Superior temporal gyrus (tissue), 1 donor: ENCODE measurements at regions not wholly inside any gene's neighbourhood (a gene's known extent, or its start where the extent isn't known, plus 50 kb on each side); places are given as distances from the start of the nearest gene placed in this dataset.
"Not testable (repeated sequence)": the region's sequence is repeated elsewhere in the genome, so short reads cannot be mapped to it uniquely, and the experiment has no call there.

Experiments used
- DNase-seq: peaks from one replicate; pipeline ENCODE4 v3.0.0-alpha.2; 2016; ENCODE audit errors: extremely low spot score

DNA sequence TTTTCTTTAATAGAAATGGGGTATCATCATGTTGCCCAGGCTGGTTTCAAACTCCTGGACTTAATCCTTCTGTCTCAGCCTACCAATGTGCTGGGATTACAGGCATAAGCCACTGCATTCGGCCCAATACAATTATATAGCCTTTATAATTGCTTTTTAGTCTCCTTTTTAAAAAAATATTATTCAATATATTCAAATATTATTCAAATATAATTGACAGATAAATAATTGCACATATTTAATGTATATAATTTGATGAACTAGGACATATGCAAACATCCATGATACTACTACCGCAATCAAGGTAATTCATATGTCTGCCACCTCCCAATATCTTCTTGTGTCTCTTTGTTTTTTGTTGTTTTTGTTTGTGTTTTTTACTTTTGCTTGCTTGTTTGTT is 894.2 kb upstream of the PTPRD start:
- DNase-seq: no peak

DNA sequence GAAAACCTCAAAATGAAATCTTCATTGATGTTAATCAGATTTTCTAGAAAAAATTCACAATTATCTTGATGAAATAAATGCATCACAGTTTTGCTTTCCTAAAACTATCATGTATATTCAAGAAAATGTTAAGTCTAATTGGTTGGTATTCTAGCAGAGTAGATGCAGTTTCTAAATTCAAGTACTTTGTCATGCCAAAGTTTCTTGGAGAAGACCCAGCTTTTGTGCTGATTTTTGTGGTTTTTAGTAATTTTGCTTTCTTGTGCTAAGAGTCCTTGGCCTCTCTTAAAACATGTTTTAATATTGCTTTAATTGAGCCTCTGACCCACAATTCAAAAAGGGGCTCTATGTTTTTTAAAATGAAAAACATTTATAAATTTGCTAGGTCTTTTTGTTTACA is 924.8 kb upstream of the PTPRD start:
- DNase-seq: no peak

DNA sequence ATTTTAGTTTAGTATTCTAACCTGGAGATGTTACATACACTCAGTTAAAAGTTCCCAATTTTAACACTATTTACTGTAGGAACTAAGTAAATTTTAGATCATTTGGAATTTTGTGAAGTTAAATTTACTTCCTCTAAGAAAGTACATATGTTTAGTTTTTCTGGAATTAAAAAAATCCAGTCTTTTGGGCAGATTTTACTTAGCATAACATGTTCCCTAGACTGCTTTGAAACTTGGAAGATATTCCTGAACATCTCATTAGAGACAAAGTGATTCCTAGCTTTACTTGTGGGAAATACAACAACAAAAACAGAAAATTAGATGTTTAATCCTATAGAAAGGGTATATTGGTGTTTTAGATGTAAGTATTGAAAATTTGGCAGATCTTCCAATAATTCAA is 930.0 kb upstream of the PTPRD start:
- no peak for DNase-seq

DNA sequence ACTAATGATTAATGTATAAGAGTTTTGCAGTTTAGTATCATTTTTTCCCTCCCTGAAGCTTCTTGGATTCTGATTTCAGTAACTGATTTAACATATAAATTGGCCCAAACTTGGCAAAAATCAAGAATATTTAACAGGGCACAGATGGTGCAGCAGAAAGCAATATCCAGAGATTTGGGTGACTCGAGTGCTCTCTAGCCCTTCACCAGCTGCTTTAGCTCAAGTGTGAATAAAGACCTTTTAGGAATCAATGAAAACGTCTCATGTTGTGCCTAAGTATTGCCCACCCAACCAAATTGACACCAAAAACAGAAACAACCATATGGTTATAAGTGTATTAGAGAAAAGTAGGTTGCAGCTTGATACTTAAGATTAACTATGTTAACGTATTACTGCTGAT is 933.4 kb upstream of the PTPRD start:
- no peak for DNase-seq

DNA sequence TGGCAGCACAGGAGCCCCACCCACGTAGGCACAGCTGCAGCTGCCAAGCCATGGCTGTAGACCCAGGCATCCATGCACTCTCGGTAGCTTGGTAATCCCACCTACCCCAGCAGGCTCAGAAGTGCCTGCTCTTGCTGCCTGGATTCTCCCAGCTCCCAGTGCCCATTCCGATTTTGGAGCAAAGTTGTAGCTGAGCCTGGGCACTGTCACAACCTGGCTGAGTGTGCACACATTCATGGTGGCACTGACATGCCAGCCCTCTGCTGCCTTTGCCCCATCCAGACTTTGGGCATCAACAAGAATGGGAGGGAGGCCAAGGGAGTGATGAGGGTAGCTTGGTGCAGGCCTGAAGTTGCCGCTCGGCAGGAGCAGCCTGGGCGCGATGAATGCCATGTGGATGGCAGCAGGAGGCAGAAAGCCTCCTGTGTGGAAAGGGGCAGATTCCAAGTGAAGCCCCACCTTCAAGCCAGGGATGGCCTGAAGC is 936.6 kb upstream of the PTPRD start:
- no peak for DNase-seq

DNA sequence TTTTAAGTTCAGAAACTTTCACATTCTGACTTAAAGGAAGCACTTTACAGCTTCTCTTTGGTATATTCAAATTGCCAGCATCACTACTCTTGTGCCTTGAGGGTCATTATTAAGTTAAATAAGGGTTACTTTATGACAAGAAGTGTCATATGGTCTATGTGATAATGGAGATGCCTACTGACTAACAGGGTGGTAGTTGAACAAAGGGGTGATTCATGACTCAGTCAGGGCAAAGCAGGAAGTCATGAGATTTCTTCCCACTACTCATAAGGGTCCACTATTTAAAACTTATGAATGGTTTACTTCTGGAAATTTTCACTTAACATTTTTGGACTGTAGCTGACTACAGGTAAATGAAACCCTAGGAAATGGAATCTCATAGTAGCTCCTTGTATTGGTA is 938.3 kb upstream of the PTPRD start:
- no peak for DNase-seq

DNA sequence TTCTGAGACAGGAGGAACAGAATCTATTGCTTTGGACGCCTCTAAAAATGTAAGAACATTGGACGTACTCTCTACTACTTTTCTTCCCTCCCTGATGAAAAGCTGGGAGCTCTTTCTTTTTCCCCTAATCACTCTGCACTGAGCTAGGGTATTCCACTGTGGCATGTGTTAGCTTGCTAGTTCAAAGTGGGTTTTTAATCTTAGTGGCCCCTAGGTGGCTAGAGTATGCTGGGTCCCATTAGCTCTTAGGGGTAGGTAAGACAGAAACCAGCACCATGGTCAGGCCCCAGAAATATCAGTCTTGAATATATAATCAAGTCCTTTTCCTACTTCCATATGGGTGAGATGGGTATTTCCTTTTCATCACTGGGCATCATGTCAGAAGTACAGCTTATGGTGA is 945.2 kb upstream of the PTPRD start:
- no peak for DNase-seq

DNA sequence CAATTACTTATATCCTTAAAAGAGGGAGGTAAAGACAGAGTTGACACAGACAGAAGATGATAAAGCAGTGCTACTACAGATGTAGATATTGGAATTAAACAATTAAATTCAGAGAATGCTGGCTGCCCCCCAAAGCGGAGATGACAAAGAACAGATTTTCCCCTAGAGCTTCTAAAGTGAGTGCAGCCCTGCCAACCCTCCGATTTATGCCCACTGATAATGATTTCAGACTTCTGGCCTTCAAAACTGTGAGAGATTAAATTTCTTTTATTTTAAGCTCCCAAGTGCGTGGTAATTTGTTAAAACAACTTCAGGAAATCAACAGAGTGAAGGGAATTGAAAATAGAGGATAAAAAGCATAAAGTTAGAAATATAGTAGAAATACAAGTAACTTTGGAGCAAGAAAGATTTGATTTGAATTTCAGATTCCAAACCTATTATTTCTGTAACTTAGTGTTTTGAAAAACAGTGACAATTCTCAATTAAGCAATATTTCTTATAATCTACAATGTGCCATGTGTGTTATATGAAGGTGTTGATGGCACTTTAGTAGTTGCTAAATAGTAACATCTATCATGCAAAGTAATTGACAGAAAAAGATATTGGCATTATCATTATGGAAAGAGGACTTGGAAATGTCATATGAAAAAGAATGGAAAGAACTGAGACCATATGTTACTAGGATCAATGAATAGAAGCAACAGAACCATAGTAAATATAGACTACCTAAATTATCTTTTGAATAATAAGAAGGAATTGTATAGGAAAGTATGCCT is 946.4 kb upstream of the PTPRD start:
- DNase-seq: no peak

DNA sequence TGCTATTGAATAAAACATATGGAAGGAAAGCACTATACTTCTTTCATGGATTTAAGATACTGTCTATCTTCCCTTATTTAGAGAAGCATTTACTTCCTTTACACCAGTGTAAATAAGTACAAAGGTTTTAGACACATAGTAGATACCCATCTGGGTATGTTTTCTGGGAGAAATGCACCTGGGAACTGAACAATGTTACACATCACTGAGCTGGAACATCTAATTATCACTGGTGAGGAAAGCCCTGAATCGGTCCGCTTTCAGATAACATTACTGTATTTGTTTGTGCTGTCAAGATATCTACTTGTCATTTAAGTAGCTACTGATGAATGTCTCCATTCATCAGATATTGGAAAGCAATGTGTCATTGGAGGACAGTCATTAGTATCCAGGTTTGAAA is 964.7 kb upstream of the PTPRD start:
- DNase-seq: no peak

DNA sequence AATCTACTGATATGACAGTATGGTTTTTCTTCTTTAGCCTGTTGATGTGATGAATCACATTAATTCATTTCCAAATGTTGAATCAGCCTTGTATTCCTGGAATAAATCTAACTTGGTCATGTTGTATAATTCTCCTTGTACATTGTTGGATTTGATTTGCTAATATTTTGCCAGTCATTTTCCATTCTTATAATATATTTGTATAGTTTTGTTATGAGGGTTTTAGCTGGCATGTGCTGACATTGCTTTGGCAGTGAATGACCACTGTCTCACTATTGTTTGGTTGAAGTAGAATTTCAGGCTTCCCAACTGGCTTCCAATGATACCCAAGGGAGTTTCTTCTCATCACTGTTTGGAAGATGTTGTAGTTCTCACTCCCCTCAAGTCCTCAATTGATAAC is 983.0 kb upstream of the PTPRD start:
- no peak for DNase-seq

DNA sequence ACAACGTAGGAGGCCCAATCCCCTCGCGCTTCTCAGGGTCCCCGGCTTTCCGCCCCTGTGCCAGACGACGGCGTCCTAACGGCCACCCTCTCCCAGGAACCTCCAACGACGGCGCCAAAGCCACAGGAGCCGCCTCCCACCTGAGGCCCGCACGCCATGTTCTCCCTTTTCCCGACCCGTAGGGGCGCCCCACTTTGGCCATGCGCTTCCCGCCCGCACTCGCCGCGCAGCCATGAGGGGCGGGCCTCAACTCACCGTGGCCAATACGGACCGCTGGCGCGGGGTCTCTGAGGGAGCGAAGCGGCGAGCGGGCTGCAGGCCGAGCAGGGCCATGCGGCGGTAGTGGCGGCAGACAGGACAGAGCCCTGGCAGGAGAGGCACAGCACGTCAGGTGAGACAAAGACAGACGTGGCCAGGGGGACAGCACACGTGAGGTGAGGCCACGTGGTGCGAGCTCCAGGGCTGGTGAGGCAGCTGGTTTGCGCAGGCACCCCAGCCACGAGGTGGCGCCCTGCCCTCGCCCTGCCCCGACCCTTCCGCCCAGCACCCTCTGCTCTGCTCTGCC is 1005.5 kb upstream of the PTPRD start:
- DNase-seq: no peak

DNA sequence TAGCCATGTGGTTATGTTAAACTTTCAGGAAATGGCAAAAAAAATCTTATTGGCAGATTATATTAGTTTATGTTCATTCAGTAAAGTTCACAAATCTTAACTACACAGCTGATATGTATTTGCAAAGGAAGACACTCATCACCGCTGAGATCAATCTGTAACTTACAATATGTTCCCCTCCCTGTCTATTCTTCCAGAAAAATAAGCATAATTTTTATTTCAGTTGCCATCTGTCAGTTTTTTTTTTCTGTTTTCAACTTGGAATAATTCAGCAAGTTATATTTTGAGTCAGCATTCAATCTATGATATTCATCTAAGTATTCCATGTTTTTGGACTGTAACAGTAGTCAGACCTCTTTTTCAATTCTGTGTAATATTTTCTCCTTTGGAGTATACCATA is 1019.9 kb upstream of the PTPRD start:
- DNase-seq: no peak

DNA sequence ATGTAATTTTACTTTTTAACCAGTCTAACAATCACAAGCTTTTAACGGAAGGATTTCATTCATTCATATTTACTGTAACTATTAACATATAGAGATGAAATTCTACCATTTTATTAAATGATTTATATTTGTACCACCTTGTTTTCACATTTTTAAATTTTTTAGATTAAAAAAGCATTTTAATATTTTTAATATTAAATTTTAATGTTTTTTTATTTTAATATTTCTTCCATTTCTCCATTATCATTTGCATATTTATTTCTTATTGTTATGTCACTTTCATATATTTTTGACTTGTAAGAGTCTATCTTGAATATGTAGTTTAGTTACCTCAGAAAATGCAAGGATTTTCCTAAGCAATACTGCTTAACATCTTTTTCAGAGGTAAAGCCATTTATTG is 1034.0 kb upstream of the PTPRD start:
- no peak for DNase-seq

DNA sequence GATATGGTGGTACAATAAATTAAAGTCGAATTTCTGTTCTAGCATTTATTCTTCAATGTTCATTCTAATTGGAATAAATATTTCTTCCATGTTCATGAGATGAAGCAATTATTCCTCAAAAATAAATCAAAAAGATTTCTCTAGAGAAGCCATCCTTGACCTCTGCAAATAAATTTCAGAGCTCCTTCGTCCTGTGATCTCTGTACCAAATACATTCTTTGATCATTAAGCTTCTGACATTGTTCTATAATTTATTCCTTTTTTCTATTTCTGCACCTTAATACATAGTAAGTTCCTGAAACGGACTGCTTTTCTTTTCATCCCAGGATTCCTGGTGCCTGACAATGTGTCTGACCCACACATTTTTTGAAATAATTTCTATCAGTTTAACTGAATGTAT is 1039.3 kb upstream of the TYRP1 start:
- DNase-seq: no peak

DNA sequence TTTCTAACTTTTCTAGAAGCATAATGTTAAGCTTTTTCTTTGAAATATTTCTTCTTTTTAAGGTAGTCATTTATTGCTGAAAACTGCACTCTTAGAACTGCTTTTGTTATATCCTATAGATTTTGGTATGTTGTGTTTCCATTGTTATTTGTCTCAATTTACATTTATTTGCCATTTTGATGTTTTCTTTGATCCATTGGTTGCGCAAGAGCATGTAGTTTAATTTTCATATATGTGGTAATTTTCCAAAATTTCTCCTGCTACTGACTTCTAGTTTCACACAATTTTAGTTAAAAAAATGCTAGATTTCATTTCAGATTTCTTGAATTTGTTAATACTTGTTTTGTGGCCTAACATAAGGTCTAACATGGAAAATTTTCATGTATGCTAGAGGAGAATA is 1029.3 kb upstream of the TYRP1 start:
- DNase-seq: no peak

DNA sequence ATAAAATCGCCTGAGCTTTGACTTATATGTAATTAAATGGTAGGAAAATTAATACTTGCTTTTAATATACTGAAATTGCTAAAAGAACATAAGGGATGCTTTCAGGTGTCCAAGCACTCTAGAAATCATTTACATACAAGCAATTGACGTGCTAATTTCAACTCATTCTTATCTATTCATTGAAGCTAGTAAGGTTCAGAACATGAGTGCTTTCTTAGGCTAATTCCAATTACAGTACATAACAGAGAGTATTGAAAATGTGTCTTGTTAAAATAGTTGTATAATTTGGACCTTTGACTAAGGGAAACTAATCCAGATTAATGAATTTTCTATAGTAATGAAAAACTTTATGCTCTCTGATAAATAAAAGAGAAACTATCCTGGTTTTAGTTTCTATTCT is 1016.4 kb upstream of the TYRP1 start:
- no peak for DNase-seq

DNA sequence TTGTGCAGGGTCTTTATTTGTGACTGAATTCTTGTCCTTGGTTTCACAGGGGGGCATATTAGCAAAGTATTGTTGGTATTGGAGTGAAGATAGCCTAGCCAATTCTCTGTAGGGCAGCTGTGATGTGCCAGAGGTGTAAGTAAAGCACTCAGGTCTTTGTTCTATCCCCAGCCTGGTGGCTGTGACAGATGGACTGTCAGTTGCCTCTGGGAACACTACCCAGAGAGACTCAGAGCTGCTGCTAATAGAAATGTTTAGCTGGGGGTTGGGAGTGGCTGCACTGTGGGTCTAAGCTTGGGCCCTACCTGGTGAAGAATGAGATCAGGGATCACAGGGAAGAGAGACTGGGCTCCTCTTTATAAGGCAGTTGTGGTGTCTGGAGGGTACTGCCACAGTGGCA is 1006.5 kb upstream of the TYRP1 start:
- no peak for DNase-seq

DNA sequence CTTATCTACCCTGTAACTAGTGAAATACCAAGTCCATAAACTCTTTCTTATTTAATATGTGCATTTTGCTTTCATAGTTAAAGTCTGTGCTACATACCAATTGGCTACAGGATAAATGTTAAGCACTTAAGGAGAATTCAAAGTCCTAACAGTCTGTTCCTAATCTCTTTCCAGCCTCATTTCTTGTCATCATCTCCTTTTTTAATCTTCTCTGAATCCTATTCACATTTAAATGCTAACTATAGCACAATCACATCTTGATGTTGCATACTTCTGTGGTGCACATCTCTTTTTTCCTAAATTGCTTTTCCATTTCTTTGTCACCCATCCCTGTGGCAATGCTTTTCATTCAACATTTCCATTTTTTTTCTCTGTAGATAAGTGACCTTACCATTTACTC is 996.1 kb upstream of the TYRP1 start:
- DNase-seq: no peak

DNA sequence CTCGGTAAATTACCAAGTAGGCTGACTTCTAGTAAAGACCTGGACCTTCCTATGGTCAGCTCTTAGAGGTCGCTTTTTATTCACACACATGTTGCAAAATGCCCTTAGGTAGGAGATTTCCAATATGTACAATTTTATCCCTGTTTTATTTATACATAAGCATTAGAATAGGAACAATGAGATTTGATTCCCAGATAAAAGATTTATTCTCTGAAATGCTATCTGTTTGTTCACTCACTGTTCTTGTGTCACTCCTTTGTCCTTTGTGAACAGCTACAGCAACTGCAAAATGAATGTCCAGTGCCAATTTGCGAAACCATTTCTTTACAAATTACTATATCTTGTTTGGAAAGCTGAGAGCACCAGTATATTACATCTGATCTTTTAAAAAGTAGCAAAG is 991.5 kb upstream of the TYRP1 start:
- peak; percentile 60 for DNase-seq

DNA sequence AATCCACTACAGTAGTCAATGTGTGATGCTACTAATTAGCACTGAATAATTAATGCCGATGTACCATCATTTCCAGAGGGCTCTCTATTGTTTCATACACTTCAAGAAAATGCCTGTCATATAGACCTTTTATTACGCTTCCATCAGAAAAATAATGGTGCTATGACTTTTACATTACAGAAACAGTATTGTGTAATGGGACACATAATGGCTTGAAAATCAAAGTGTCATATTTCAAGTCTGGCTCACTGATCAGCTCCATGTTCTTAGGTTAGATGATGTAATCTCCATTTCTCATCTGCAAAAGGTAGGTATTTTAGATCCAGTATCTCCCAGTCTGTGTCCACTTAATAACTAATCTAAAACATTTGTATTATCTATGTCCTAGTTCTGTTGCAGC is 990.6 kb upstream of the TYRP1 start:
- no peak for DNase-seq

DNA sequence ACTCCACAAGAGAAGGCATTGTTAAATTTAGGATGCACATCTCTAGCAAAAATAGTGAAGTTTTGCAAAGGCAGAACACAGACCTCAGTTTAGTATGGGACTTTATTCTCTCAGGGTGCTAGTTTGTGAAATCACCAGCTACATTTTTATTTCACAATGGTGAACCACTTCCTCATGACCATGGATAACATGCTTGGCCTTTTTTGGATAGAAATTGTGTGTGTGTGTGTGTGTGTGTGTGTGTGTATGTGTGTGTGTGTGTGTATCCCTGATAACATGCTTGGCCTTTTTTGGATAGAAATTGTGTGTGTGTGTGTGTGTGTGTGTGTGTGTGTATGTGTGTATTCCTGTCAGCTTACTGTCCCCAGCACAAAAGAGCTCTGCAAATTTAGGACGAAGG is 989.0 kb upstream of the TYRP1 start:
- DNase-seq: not testable (repeated sequence)

DNA sequence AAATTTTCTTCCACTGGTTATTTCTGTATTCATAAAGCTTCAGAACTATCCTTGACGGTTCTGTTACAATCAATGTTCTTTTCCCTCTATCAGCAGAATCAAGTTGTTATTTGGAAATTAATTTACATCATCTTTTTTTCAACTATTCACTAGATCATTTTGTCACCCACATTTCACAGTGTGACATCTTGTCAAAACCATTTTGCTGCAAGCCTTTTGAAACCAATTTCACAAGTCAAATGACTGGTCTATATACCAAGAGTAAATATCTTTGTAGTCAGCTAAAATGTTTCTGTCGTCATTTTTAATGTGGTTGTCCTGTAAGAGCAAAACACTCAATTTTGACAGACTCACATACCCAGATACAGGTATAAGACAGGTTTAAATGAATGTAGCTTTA is 984.3 kb upstream of the TYRP1 start:
- DNase-seq: no peak

DNA sequence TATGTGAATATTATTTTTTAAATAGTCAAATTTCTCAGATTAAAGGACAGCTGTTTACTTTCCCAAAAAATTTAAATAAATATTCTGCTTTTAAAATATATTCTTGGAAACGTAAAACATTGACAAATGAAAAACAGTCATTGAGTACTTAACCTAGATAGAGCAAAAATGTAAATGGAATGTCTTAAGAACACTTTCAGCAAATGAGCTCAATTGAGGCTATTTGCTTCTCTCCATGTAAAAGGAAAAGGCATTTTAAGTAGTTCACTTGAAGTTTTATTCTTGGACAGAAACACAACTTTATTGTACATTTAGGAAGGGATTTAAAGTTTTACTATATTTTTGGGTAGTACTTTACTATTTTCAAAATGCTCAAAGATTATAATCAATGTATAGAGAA is 983.6 kb upstream of the TYRP1 start:
- no peak for DNase-seq

DNA sequence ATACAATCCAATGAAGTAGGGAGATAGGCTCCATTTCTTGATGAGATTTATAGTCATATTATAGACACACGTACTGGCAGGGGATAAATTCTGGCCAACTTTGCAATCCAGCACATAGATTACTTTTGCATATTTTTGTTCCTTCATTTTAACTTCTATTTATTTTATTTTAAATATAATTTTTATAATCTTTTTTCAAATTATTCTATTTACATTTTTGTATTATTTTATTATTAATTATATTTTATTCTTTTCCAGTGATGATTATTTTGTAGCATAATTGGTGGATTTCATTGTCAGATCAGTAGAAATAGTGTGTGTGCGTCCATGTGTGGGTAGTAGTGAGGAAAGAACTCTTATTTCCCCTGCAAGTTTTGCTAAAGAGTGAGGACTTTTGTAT is 980.1 kb upstream of the TYRP1 start:
- no peak for DNase-seq
